ENCODE measurements at regions not wholly inside any gene's neighbourhood (a gene's known extent, or its start where the extent isn't known, plus 50 kb on each side); places are given as distances from the start of the nearest gene placed in this dataset.

- TF ChIP-seq POLR2A (IDR thresholded peaks at IDR 0.05; ENCODE audit: extremely low read depth, insufficient read length) (no peak), CTCF (IDR thresholded peaks at IDR 0.05; ENCODE audit: low read depth, low read length) (no peak), MAX (IDR thresholded peaks at IDR 0.05; ENCODE audit: low read depth, low read length) (no peak)
Measured at GRCh38 chr13:80584785-80585184, 243.9 kb upstream of the SPRY2 start.
